GM12878 (cell line): ENCODE measurements at regions not wholly inside any gene's neighbourhood (a gene's known extent, or its start where the extent isn't known, plus 50 kb on each side); places are given as distances from the start of the nearest gene placed in this dataset.

ENCODE experiments used
- ATAC-seq: fragments of 200-7000 bp; cut with Tn5 transposase; 3 replicates; pipeline ENCODE4 v1.9.1; 2020; ENCODE audit warnings: mild to moderate bottlenecking, moderate library complexity
- BruUV-seq: library from RNA; stranded (reverse); fragments of 400-500 nt; replicated peaks from 2 replicates; lab custom pipeline; 2021; lab: Mats Ljungman, UMichigan
- CTCF ChIA-PET: fragments of 300-600 bp; sonication (Branson Sonifier 250); formaldehyde crosslinking; extraction: SDS; loops from one replicate; lab custom pipeline; 2021; ENCODE audit warnings: inconsistent platforms; lab: Yijun Ruan, JAX
- POLR2A ChIA-PET: fragments of 350-600 bp; formaldehyde crosslinking; extraction: SDS; loops from one replicate; lab custom pipeline; 2021; ENCODE audit warnings: inconsistent platforms; lab: Charles Lee
- RAD21 ChIA-PET: fragments of 300-600 bp; sonication (Branson Sonifier 250); formaldehyde crosslinking; loops from one replicate; lab custom pipeline; 2023; ENCODE audit warnings: antibody characterized with exemption; ENCODE audit not compliant: unreplicated experiment; lab: Charles Lee
- SMC1A ChIA-PET: fragments of 300-600 bp; sonication (Branson Sonifier 250); formaldehyde crosslinking; loops from one replicate; lab custom pipeline; 2023; ENCODE audit not compliant: unreplicated experiment, uncharacterized antibody; lab: Charles Lee
- DNase-seq: peaks from one replicate; pipeline ENCODE4 v3.0.0-alpha.2; 2011; ENCODE audit warnings: low read depth, low spot score
- FAIRE-seq: peaks from 3 replicates; lab custom pipeline; 2011; peaks lifted over from hg19 to GRCh38; lab: Jason Lieb, UNC
- H2AFZ ChIP-seq: 2 replicates; pipeline ENCODE4 v1.6.0; 2011; ENCODE audit warnings: low read depth, low read length, control low read depth; ENCODE audit not compliant: control insufficient read depth
- H3K27ac ChIP-seq: 2 replicates; pipeline ENCODE4 v1.5.1; 2011; ENCODE audit warnings: control low read depth; ENCODE audit not compliant: control insufficient read depth, insufficient read depth
- H3K27me3 ChIP-seq, 2 experiments: replicated peaks in 1 of 2; 2 replicates each; pipeline versions ENCODE4 v1.6.0 to v1.6.1; 2011; ENCODE audit warnings: low read length in 1 of 2; ENCODE audit not compliant: control insufficient read depth in 2 of 2, insufficient read depth in 2 of 2
- H3K36me3 ChIP-seq, 2 experiments: 2 replicates each; pipeline ENCODE4 v1.5.1; 2011; ENCODE audit warnings: low read length in 1 of 2; ENCODE audit not compliant: control insufficient read depth in 2 of 2, insufficient read depth in 2 of 2
- H3K4me1 ChIP-seq: 2 replicates; pipeline ENCODE4 v1.6.1; 2011; ENCODE audit warnings: mild to moderate bottlenecking, low read length, moderate library complexity, mixed read lengths; ENCODE audit not compliant: control insufficient read depth, insufficient read depth
- H3K4me2 ChIP-seq: 2 replicates; pipeline ENCODE4 v1.6.0; 2011; ENCODE audit warnings: control low read depth; ENCODE audit not compliant: control insufficient read depth, insufficient read depth
- H3K4me3 ChIP-seq: fragments of 200-600 bp; sonication (generic); 2 replicates; pipeline ENCODE4 v1.5.1; 2016
- H3K79me2 ChIP-seq: 2 replicates; pipeline ENCODE4 v1.6.0; 2011; ENCODE audit warnings: low read length; ENCODE audit not compliant: control insufficient read depth, insufficient read depth
- H3K9ac ChIP-seq: 2 replicates; pipeline ENCODE4 v1.8.0; 2011; ENCODE audit warnings: low read length, control low read depth, mixed read lengths; ENCODE audit not compliant: control insufficient read depth, insufficient read depth
- H3K9me3 ChIP-seq: replicated peaks from 3 replicates; pipeline ENCODE4 v1.5.1; 2011; ENCODE audit warnings: mild to moderate bottlenecking, low read length; ENCODE audit not compliant: control insufficient read depth, insufficient read depth
- H4K20me1 ChIP-seq: 2 replicates; pipeline ENCODE4 v1.6.0; 2011; ENCODE audit not compliant: control insufficient read depth, insufficient read depth
- CHD2 ChIP-seq: IDR thresholded peaks from 2 replicates; pipeline ENCODE4 v1.6.1; 2011; ENCODE audit warnings: low read depth, low read length, improper control_type of control experiment, borderline replicate concordance
- CHD4 ChIP-seq: fragments of 200-600 bp; sonication (generic); IDR thresholded peaks from 2 replicates; pipeline ENCODE4 v1.6.1; 2016; ENCODE audit warnings: mild to moderate bottlenecking
- EGR1 ChIP-seq, 2 experiments: IDR thresholded peaks; 1 replicate in 1 of 2; 2 replicates in 1 of 2; pipeline ENCODE4 v1.6.1; 2011 to 2012; ENCODE audit warnings: low read depth in 2 of 2, low read length in 2 of 2, borderline replicate concordance in 1 of 2, mild to moderate bottlenecking in 1 of 2, moderate library complexity in 1 of 2
- EZH2 ChIP-seq: IDR thresholded peaks from 2 replicates; pipeline ENCODE4 v1.6.1; 2012; ENCODE audit warnings: low read depth, mild to moderate bottlenecking, control low read depth, inconsistent platforms, low read length, borderline replicate concordance; ENCODE audit not compliant: control insufficient read depth
- MEF2B ChIP-seq: fragments of 450-650 bp; IDR thresholded peaks from 2 replicates; pipeline ENCODE4 v1.6.1; 2018; ENCODE audit warnings: mild to moderate bottlenecking, moderate library complexity; ENCODE audit not compliant: partially characterized antibody, poor library complexity, severe bottlenecking
- MLLT1 ChIP-seq: fragments of 450-650 bp; IDR thresholded peaks from 2 replicates; pipeline ENCODE4 v1.6.1; 2016; ENCODE audit warnings: mild to moderate bottlenecking
- NFYA ChIP-seq: IDR thresholded peaks from 2 replicates; pipeline ENCODE4 v1.6.1; 2011; ENCODE audit warnings: low read depth, mild to moderate bottlenecking, low read length, improper control_type of control experiment, borderline replicate concordance
- PAX8 ChIP-seq: fragments of 450-650 bp; IDR thresholded peaks from 2 replicates; pipeline ENCODE4 v1.6.1; 2017; ENCODE audit warnings: mild to moderate bottlenecking, moderate library complexity
- PML ChIP-seq: IDR thresholded peaks from 2 replicates; pipeline ENCODE4 v1.6.1; 2012; ENCODE audit warnings: low read length, inconsistent platforms
- RAD51 ChIP-seq: fragments of 450-650 bp; IDR thresholded peaks from 2 replicates; pipeline ENCODE4 v1.6.1; 2016; ENCODE audit warnings: moderate library complexity, mild to moderate bottlenecking, inconsistent platforms
- RBBP5 ChIP-seq: fragments of 200-600 bp; sonication (generic); conservative IDR thresholded peaks from 2 replicates; pipeline ENCODE4 v1.6.1; 2016
- SIN3A ChIP-seq: IDR thresholded peaks from 2 replicates; pipeline ENCODE4 v1.6.1; 2012; ENCODE audit warnings: low read depth, low read length, improper control_type of control experiment
- ZNF207 ChIP-seq: fragments of 450-650 bp; IDR thresholded peaks from 2 replicates; pipeline ENCODE4 v1.6.1; 2014; ENCODE audit warnings: antibody characterized with exemption, mild to moderate bottlenecking, borderline replicate concordance
- WGBS: methylation state at CpG from one replicate; pipeline ENCODE4 v1.1.6; 2016; ENCODE audit warnings: low lambda C conversion rate; ENCODE audit not compliant: insufficient replicate concordance, insufficient coverage; ENCODE audit errors: missing lambda C conversion rate; 5-methylcytosine and 5-hydroxymethylcytosine counted together
- in situ Hi-C: fragments of 300-500 bp; cut with MboI; formaldehyde crosslinking; loops from 9 replicates; pipeline ENCODE4 v1.14.3; 2018; ENCODE audit warnings: mixed read lengths
- intact Hi-C: fragments of 100-400 bp; cut with micrococcal nuclease; formaldehyde crosslinking; loops from one replicate; pipeline ENCODE4 v1.14.2; 2022; ENCODE audit not compliant: unreplicated experiment
- TF ChIP-seq, protein P1 (sequence below): fragments of 450-650 bp; formaldehyde crosslinking; IDR thresholded peaks from 2 replicates; pipeline ENCODE4 v1.5.0; 2022; ENCODE audit warnings: mild to moderate bottlenecking, missing genetic modification characterization
- TF ChIP-seq, protein P2 (sequence below): fragments of 450-650 bp; IDR thresholded peaks from 2 replicates; pipeline ENCODE4 v1.6.1; 2018; ENCODE audit warnings: mild to moderate bottlenecking, low read depth, moderate library complexity; ENCODE audit not compliant: partially characterized antibody

DNA sequence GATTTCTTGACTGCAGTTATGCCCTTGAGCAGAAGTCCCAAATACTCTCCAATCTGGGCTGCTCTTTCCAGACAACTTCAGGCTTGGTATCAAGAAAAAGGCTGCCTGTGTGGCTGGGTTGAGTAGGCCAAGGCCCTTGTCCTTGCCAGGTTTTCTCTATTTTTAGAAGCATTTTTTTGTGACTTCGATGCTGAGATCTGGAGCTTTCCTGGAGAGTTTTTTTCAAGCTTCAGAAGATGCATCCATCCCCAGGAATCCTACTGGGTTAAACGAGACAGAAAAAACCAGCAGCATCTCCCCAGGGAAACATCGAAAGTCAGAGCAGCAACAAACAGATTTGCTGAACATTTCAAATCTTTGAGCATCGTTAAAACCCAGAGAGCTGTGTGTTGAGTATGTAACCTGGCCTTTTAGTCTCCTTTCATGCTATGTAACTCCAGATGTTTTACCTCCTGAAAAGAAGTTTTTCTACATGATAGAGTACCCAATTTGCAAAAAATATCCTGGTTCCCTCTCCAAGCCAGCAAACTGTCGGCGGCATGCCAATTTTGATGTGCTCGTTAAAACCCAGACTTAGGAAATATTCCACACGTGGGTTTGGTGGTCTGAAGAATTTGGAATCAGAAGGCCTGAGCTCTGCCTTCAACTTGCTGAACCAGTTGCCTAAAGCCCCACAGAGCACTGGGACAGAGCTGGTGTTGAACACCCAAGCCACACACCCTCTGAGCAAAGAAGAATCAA lies 98.1 kb upstream of the ALDH1B1 start (continued):
- TF ChIP-seq, protein P1, sequence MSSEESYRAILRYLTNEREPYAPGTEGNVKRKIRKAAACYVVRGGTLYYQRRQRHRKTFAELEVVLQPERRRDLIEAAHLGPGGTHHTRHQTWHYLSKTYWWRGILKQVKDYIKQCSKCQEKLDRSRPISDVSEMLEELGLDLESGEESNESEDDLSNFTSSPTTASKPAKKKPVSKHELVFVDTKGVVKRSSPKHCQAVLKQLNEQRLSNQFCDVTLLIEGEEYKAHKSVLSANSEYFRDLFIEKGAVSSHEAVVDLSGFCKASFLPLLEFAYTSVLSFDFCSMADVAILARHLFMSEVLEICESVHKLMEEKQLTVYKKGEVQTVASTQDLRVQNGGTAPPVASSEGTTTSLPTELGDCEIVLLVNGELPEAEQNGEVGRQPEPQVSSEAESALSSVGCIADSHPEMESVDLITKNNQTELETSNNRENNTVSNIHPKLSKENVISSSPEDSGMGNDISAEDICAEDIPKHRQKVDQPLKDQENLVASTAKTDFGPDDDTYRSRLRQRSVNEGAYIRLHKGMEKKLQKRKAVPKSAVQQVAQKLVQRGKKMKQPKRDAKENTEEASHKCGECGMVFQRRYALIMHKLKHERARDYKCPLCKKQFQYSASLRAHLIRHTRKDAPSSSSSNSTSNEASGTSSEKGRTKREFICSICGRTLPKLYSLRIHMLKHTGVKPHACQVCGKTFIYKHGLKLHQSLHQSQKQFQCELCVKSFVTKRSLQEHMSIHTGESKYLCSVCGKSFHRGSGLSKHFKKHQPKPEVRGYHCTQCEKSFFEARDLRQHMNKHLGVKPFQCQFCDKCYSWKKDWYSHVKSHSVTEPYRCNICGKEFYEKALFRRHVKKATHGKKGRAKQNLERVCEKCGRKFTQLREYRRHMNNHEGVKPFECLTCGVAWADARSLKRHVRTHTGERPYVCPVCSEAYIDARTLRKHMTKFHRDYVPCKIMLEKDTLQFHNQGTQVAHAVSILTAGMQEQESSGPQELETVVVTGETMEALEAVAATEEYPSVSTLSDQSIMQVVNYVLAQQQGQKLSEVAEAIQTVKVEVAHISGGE (CRISPR knock-in tag) = no peak
- TF ChIP-seq, all 136 proteins: peak for 0

- Histone ChIP-seq H3K4me1 (no peaks in the 10 kb centered on the region), H3K27me3 (no peaks in the 10 kb centered on the region; a peak in 1 of 4 replicates), H3K27ac (no peak overlapping the region), H3K9me3 (no peaks in the 10 kb centered on the region), H2AFZ (no peak overlapping the region), H3K4me2 (no peak overlapping the region), H3K79me2 (no peaks in the 10 kb centered on the region), H3K4me3 (no peak overlapping the region), H4K20me1 (no peaks in the 10 kb centered on the region), H3K9ac (no peak overlapping the region), H3K36me3 (no peaks in the 10 kb centered on the region)
- TF ChIP-seq MLLT1 = no peak
- no peak for TF ChIP-seq RAD51
- TF ChIP-seq PAX8 = no peak
- no peak for TF ChIP-seq SIN3A
- no peak for TF ChIP-seq RBBP5
- no peak for TF ChIP-seq MEF2B
- no peak for TF ChIP-seq PML
- no peak for TF ChIP-seq EGR1 (IDR thresholded peaks at IDR 0.05; ENCODE audit: borderline replicate concordance in 1 of 2, low read depth in 2 of 2, low read length in 2 of 2)
- no peak for TF ChIP-seq NFYA
- TF ChIP-seq, protein P2, sequence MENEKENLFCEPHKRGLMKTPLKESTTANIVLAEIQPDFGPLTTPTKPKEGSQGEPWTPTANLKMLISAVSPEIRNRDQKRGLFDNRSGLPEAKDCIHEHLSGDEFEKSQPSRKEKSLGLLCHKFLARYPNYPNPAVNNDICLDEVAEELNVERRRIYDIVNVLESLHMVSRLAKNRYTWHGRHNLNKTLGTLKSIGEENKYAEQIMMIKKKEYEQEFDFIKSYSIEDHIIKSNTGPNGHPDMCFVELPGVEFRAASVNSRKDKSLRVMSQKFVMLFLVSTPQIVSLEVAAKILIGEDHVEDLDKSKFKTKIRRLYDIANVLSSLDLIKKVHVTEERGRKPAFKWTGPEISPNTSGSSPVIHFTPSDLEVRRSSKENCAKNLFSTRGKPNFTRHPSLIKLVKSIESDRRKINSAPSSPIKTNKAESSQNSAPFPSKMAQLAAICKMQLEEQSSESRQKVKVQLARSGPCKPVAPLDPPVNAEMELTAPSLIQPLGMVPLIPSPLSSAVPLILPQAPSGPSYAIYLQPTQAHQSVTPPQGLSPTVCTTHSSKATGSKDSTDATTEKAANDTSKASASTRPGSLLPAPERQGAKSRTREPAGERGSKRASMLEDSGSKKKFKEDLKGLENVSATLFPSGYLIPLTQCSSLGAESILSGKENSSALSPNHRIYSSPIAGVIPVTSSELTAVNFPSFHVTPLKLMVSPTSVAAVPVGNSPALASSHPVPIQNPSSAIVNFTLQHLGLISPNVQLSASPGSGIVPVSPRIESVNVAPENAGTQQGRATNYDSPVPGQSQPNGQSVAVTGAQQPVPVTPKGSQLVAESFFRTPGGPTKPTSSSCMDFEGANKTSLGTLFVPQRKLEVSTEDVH = no peak
- TF ChIP-seq CHD2 = no peak
- no peak for TF ChIP-seq ZNF207
- no peak for TF ChIP-seq CHD4
- no peak for TF ChIP-seq EZH2
- RAD21 ChIA-PET = no interaction called here
- BruUV-seq = no TSS peak
- no peak for DNase-seq
- in situ Hi-C loops = no loop called here
- SMC1A ChIA-PET = no interaction called here
- intact Hi-C loops = no loop called here
- CTCF ChIA-PET = interaction anchor here (1.3 kb wide), 1 partner anchor 205 kb away, joined by 4 read pairs; no protein-coding TSS in a partner anchor
- POLR2A ChIA-PET = interaction anchor here (0.9 kb wide), 1 partner anchor 38 kb away, joined by 3 read pairs; no protein-coding TSS in a partner anchor
- WGBS = 3% methylated on average over 4 of the region's 4 CpGs
- no peak for ATAC-seq
- no peak for FAIRE-seq
Measured at GRCh38 chr9:38293022-38293421, 99.5 kb upstream of the ALDH1B1 start.
